Stomach (tissue), 8 donors: ENCODE measurements at regions not wholly inside any gene's neighbourhood (a gene's known extent, or its start where the extent isn't known, plus 50 kb on each side); places are given as distances from the start of the nearest gene placed in this dataset.

Source experiments
- DNase-seq, 2 donors: peaks; one replicate each; pipeline versions ENCODE4 v3.0.0 to v3.0.0-alpha.2; 2013 to 2019
- H3K27ac ChIP-seq, 5 donors: fragments of 200-600 bp in 4 of 5; sonication (generic) in 4 of 5; one replicate each; pipeline ENCODE4 v1.5.1; 2013 to 2019; ENCODE audit warnings: mild to moderate bottlenecking in 1 of 5, moderate library complexity in 1 of 5
- H3K27me3 ChIP-seq, 3 donors: fragments of 200-600 bp; sonication (generic); one replicate each; pipeline ENCODE4 v1.5.1; 2017 to 2019; ENCODE audit warnings: mixed run types in 1 of 3
- H3K36me3 ChIP-seq, 4 donors: fragments of 200-600 bp; sonication (generic); 1 replicate in 3 of 4; 2 replicates in 1 of 4; pipeline ENCODE4 v1.5.1; 2016 to 2019
- H3K4me1 ChIP-seq, 4 donors: fragments of 200-600 bp; sonication (generic); one replicate each; pipeline ENCODE4 v1.5.1; 2016 to 2019
- H3K4me3 ChIP-seq, 4 donors: fragments of 200-600 bp; sonication (generic) in 3 of 4; one replicate each; pipeline ENCODE4 v1.5.1; 2016 to 2019; ENCODE audit warnings: mild to moderate bottlenecking in 1 of 4
- H3K9me3 ChIP-seq, 4 donors: fragments of 200-600 bp; sonication (generic); one replicate each; pipeline ENCODE4 v1.5.1; 2016 to 2019
- EP300 ChIP-seq: sonication (generic); formaldehyde crosslinking; IDR thresholded peaks from one replicate; pipeline ENCODE4 v1.6.1; 2017; ENCODE audit warnings: antibody characterized with exemption
- POLR2A ChIP-seq, 4 donors: fragments of 450-650 bp; IDR thresholded peaks; one replicate each; pipeline ENCODE4 v1.6.1; 2016; ENCODE audit warnings: antibody characterized with exemption in 4 of 4, control low read depth in 2 of 4, mild to moderate bottlenecking in 1 of 4, moderate library complexity in 1 of 4
- POLR2AphosphoS5 ChIP-seq, 3 donors: sonication (generic); formaldehyde crosslinking; IDR thresholded peaks; one replicate each; pipeline ENCODE4 v1.6.1; 2016; ENCODE audit warnings: antibody characterized with exemption in 3 of 3
- WGBS, 5 donors: extraction: QIAGEN DNeasy Blood & Tissue Kit in 3 of 5; methylation state at CpG; one replicate each; pipeline versions ENCODE4 v1.1.5 to v1.1.7; 2013 to 2018; 5-methylcytosine and 5-hydroxymethylcytosine counted together
- intact Hi-C: fragments of 100-400 bp; cut with DNase I; formaldehyde crosslinking; loops from one replicate; pipeline ENCODE4 v1.15.1; 2023; ENCODE audit warnings: low total_unique reads
- TF ChIP-seq, protein P1 (sequence below), 7 experiments: fragments of 450-650 bp in 4 of 7; fragments of 200-600 bp in 3 of 7; sonication (generic) in 3 of 7; IDR thresholded peaks; one replicate each; pipeline ENCODE4 v1.5.1; 2016 to 2019; ENCODE audit warnings: antibody characterized with exemption in 7 of 7, control low read depth in 2 of 7, mild to moderate bottlenecking in 1 of 7
- donor health status: healthy with polysubstance abuse.
- donor health status: Bipolar disorder and iron deficiency.
- donor health status: healthy.

GRCh38 chr6:12479451-12479850, 189.3 kb downstream of the EDN1 start:
- 96 to 98% (median 97%) methylated on average over 2 of the region's 2 CpGs for WGBS, 5 donors
- no peak for DNase-seq
- Histone ChIP-seq H3K4me3 (no peak overlapping the region), H3K36me3 (no peaks in the 10 kb centered on the region), H3K4me1 (peaks cover 0 to 17% (median 7%) of the 10 kb centered on the region in 4 donors), H3K9me3 (no peaks in the 10 kb centered on the region), H3K27ac (no peak overlapping the region), H3K27me3 (no peaks in the 10 kb centered on the region)
- TF ChIP-seq POLR2A (IDR thresholded peaks at IDR 0.05): no peak
- intact Hi-C loops: no loop called here

DNA sequence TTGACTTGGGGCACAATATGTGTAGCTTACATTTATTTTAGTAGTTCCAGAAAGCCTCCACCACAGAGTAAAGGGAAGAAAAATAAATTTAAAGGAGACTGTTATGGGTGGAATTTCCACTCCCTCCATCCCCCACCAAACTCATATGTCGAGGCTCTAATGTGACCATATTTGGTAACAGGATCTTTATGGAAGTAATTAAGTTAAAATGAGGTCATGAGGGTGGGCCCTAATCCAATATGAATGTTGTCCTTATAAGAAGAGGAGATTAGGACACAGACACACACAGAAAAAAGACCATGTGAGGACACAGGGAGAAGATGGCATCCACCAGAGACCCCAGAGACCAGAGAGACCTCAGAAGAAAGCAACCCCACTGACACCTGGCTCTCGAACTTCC, 189.7 kb downstream of the EDN1 start:
- WGBS, 5 donors: 68 to 83% (median 77%) methylated on average over 2 of the region's 2 CpGs
- TF ChIP-seq POLR2A (IDR thresholded peaks at IDR 0.05): no peak
- no peak for TF ChIP-seq EP300
- no peak for TF ChIP-seq POLR2AphosphoS5 (IDR thresholded peaks at IDR 0.05)
- TF ChIP-seq, protein P1, sequence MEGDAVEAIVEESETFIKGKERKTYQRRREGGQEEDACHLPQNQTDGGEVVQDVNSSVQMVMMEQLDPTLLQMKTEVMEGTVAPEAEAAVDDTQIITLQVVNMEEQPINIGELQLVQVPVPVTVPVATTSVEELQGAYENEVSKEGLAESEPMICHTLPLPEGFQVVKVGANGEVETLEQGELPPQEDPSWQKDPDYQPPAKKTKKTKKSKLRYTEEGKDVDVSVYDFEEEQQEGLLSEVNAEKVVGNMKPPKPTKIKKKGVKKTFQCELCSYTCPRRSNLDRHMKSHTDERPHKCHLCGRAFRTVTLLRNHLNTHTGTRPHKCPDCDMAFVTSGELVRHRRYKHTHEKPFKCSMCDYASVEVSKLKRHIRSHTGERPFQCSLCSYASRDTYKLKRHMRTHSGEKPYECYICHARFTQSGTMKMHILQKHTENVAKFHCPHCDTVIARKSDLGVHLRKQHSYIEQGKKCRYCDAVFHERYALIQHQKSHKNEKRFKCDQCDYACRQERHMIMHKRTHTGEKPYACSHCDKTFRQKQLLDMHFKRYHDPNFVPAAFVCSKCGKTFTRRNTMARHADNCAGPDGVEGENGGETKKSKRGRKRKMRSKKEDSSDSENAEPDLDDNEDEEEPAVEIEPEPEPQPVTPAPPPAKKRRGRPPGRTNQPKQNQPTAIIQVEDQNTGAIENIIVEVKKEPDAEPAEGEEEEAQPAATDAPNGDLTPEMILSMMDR (IDR thresholded peaks at IDR 0.05): no peak
- DNase-seq: no peak
- peaks cover 0 to 13% (median 2%) of the 10 kb centered on the region in 4 donors for H3K4me1 ChIP-seq
- H3K4me3 ChIP-seq: no peak overlapping the region
- no peaks in the 10 kb centered on the region for H3K36me3 ChIP-seq
- intact Hi-C loops: no loop called here
- H3K9me3 ChIP-seq: no peaks in the 10 kb centered on the region
- no peak overlapping the region for H3K27ac ChIP-seq
- H3K27me3 ChIP-seq: no peaks in the 10 kb centered on the region

GRCh38 chr6:12480379-12480778, 190.2 kb downstream of the EDN1 start:
- intact Hi-C loops: no loop called here
- Histone ChIP-seq H3K4me1 (peaks cover 0 to 8% (median 0%) of the 10 kb centered on the region in 4 donors), H3K4me3 (no peak overlapping the region), H3K27me3 (no peaks in the 10 kb centered on the region), H3K36me3 (no peaks in the 10 kb centered on the region), H3K9me3 (no peaks in the 10 kb centered on the region), H3K27ac (no peak overlapping the region)
- no peak for DNase-seq
- WGBS, 5 donors: 71 to 79% (median 73%) methylated on average over 3 of the region's 3 CpGs
- TF ChIP-seq EP300 (no peak), POLR2AphosphoS5 (IDR thresholded peaks at IDR 0.05) (no peak), POLR2A (IDR thresholded peaks at IDR 0.05) (no peak)
- TF ChIP-seq, protein P1 (IDR thresholded peaks at IDR 0.05): no peak

DNA sequence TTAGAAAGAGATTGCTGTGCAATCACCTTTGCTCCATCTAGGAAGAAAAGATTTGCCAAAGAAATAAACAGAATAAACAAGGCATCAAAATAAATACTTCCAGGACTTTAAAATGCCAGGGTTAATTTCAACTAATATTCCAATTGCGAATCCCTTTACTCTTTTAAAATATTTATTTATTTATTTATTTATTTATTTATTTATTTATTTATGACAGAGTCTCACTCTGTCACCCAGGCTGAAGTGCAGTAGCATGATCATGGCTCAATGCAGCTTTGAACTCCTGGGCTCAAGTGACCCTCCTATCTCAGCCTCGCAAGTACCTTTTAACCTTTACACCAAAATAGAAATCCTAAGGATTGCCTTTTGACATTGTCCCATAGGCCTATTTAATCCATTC, 191.1 kb downstream of the EDN1 start:
- intact Hi-C loops: no loop called here
- no peak for DNase-seq
- Histone ChIP-seq H3K27ac (no peak overlapping the region), H3K4me1 (peaks cover 0 to 8% (median 0%) of the 10 kb centered on the region in 4 donors), H3K36me3 (no peaks in the 10 kb centered on the region), H3K27me3 (no peaks in the 10 kb centered on the region), H3K9me3 (no peaks in the 10 kb centered on the region), H3K4me3 (no peak overlapping the region)
- 91 to 96% (median 95%) methylated on average over 2 of the region's 2 CpGs for WGBS, 5 donors
- no peak for TF ChIP-seq EP300
- no peak for TF ChIP-seq POLR2A (IDR thresholded peaks at IDR 0.05)
- TF ChIP-seq, protein P1 (IDR thresholded peaks at IDR 0.05): no peak
- no peak for TF ChIP-seq POLR2AphosphoS5 (IDR thresholded peaks at IDR 0.05)

DNA sequence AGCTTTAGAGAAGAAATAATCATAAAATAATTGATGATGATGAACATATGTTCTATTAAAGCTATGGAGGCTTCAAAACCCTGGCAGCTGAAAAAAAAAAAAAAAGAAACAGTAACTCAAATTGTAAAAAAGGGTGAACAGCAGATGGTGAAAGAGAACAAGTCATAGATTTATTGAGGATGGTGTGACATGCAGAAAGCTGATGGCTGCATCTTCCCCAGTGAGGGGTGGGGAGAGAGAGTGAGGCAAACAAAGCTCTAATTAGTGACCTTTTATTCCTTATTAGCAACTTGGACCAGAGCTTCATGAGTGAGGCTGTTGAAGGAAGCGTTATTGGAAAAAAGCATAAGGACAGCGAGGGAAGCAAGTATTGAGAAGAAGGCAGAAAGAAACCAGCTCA, 191.7 kb downstream of the EDN1 start:
- no peak overlapping the region for H3K4me3 ChIP-seq
- WGBS, 5 donors: 92 to 97% (median 95%) methylated on average over 2 of the region's 2 CpGs
- no peaks in the 10 kb centered on the region for H3K9me3 ChIP-seq
- no peak overlapping the region for H3K27ac ChIP-seq
- no peak for TF ChIP-seq EP300
- TF ChIP-seq POLR2AphosphoS5 (IDR thresholded peaks at IDR 0.05): no peak
- no peak for TF ChIP-seq POLR2A (IDR thresholded peaks at IDR 0.05)
- TF ChIP-seq, protein P1 (IDR thresholded peaks at IDR 0.05): no peak
- peaks cover 0 to 8% (median 0%) of the 10 kb centered on the region in 4 donors for H3K4me1 ChIP-seq
- H3K27me3 ChIP-seq: no peaks in the 10 kb centered on the region
- no peaks in the 10 kb centered on the region for H3K36me3 ChIP-seq
- no peak for DNase-seq
- intact Hi-C loops: no loop called here
